ENCODE measurements at regions not wholly inside any gene's neighbourhood (a gene's known extent, or its start where the extent isn't known, plus 50 kb on each side); places are given as distances from the start of the nearest gene placed in this dataset.

GRCh38 chr6:96675597-96675996, 112.7 kb downstream of the FHL5 start:
- Histone ChIP-seq H3K4me3 (IDR thresholded peaks at IDR 0.05; ENCODE audit: insufficient read depth, low read depth, low read length) (no peak overlapping the region), H3K79me2 (ENCODE audit: insufficient read depth, low read depth) (no peaks in the 10 kb centered on the region), H4K20me1 (ENCODE audit: insufficient read depth) (no peaks in the 10 kb centered on the region), H2AFZ (ENCODE audit: low read depth) (no peak overlapping the region), H3K4me1 (ENCODE audit: low read depth, poor library complexity, severe bottlenecking) (no peaks in the 10 kb centered on the region), H3K36me3 (ENCODE audit: insufficient read depth) (no peaks in the 10 kb centered on the region), H3K9ac (no peak overlapping the region), H3K27me3 (ENCODE audit: insufficient read depth, low read depth) (no peaks in the 10 kb centered on the region), H3K4me2 (no peak overlapping the region), H3K27ac (no peak overlapping the region)
- TF ChIP-seq CTCF (conservative IDR thresholded peaks at IDR 0.05; ENCODE audit: low read depth, low read length): no peak

Measured in KMS-11 (cell line).